Gastrocnemius medialis (tissue), 4 donors: ENCODE measurements at regions not wholly inside any gene's neighbourhood (a gene's known extent, or its start where the extent isn't known, plus 50 kb on each side); places are given as distances from the start of the nearest gene placed in this dataset.

Experiments used
- ATAC-seq, 2 donors: fragments of 150-250 bp; one replicate each; pipeline ENCODE4 v1.9.1; 2016
- DNase-seq, 2 donors: peaks; one replicate each; pipeline ENCODE4 v3.0.0-alpha.2; 2019
- H3K27ac ChIP-seq, 4 donors: fragments of 200-600 bp; sonication (generic); 1 replicate in 1 of 4; 2 replicates in 3 of 4; pipeline ENCODE4 v1.5.1; 2016 to 2018; ENCODE audit warnings: mild to moderate bottlenecking in 2 of 4, moderate library complexity in 1 of 4
- H3K27me3 ChIP-seq, 3 donors: fragments of 200-600 bp; sonication (generic) in 2 of 3; 1 replicate in 1 of 3; 2 replicates in 2 of 3; pipeline versions ENCODE4 v1.5.1 to v1.6.0; 2016 to 2019; ENCODE audit warnings: mild to moderate bottlenecking in 1 of 3, moderate library complexity in 1 of 3
- H3K36me3 ChIP-seq, 2 donors: fragments of 200-600 bp; sonication (generic) in 1 of 2; one replicate each; pipeline ENCODE4 v1.5.1; 2017 to 2018
- H3K4me1 ChIP-seq, 2 donors: fragments of 200-600 bp; sonication (generic) in 1 of 2; one replicate each; pipeline ENCODE4 v1.5.1; 2016 to 2017; ENCODE audit warnings: mild to moderate bottlenecking in 2 of 2
- H3K4me3 ChIP-seq, 4 donors: fragments of 200-600 bp; sonication (generic) in 3 of 4; 1 replicate in 1 of 4; 2 replicates in 3 of 4; pipeline ENCODE4 v1.5.1; 2016 to 2019; ENCODE audit warnings: mild to moderate bottlenecking in 2 of 4
- H3K9me3 ChIP-seq, 3 donors: fragments of 200-600 bp; sonication (generic) in 2 of 3; 1 replicate in 1 of 3; 2 replicates in 2 of 3; pipeline ENCODE4 v1.5.1; 2016 to 2019
- CTCF ChIP-seq, 5 experiments: fragments of 450-650 bp in 3 of 5; fragments of 200-600 bp in 2 of 5; sonication (generic) in 2 of 5; IDR thresholded peaks in 4 of 5; conservative IDR thresholded peaks in 1 of 5; 1 replicate in 4 of 5; 2 replicates in 1 of 5; pipeline ENCODE4 v1.5.1; 2016 to 2019; ENCODE audit warnings: antibody characterized with exemption in 5 of 5, mild to moderate bottlenecking in 3 of 5, moderate library complexity in 3 of 5
- POLR2A ChIP-seq, 2 donors: fragments of 450-650 bp; IDR thresholded peaks; one replicate each; pipeline ENCODE4 v1.6.1; 2017; ENCODE audit warnings: antibody characterized with exemption in 2 of 2, mild to moderate bottlenecking in 2 of 2, moderate library complexity in 2 of 2
- in situ Hi-C, 4 donors: fragments of 200-750 bp; cut with MboI; loops; one replicate each; pipeline versions ENCODE4 v1.15.0 to v1.8.0; 2017; ENCODE audit warnings: low sequenced_read_pairs in 4 of 4
- intact Hi-C: fragments of 100-400 bp; cut with DNase I; formaldehyde crosslinking; loops from one replicate; pipeline ENCODE4 v1.15.1; 2023; ENCODE audit warnings: low total_unique reads

- in situ Hi-C loops = no loop called here
- no peak overlapping the region for H3K27ac ChIP-seq
- ATAC-seq = no peak
- no peaks in the 10 kb centered on the region for H3K4me1 ChIP-seq
- H3K9me3 ChIP-seq = no peaks in the 10 kb centered on the region
- H3K36me3 ChIP-seq = no peaks in the 10 kb centered on the region
- no peaks in the 10 kb centered on the region for H3K27me3 ChIP-seq
- DNase-seq = no peak
- intact Hi-C loops = no loop called here
- TF ChIP-seq POLR2A (IDR thresholded peaks at IDR 0.05) = no peak
- no peak for TF ChIP-seq CTCF (IDR thresholded peaks at IDR 0.05 in 4 of 5, conservative IDR thresholded peaks at IDR 0.05 in 1 of 5)
- no peak overlapping the region for H3K4me3 ChIP-seq
Observed at GRCh38 chr10:108203905-108204527, 1039.5 kb upstream of the SORCS1 start.

GRCh38 chr10:108187408-108188012, 1023.0 kb upstream of the SORCS1 start:
- no peaks in the 10 kb centered on the region for H3K9me3 ChIP-seq
- H3K4me3 ChIP-seq = no peak overlapping the region
- no peaks in the 10 kb centered on the region for H3K36me3 ChIP-seq
- DNase-seq (no peak), ATAC-seq (no peak)
- in situ Hi-C loops (no loop called here), intact Hi-C loops (no loop called here)
- no peaks in the 10 kb centered on the region for H3K4me1 ChIP-seq
- TF ChIP-seq POLR2A (IDR thresholded peaks at IDR 0.05) (no peak), CTCF (IDR thresholded peaks at IDR 0.05 in 4 of 5, conservative IDR thresholded peaks at IDR 0.05 in 1 of 5) (no peak)
- no peaks in the 10 kb centered on the region for H3K27me3 ChIP-seq
- H3K27ac ChIP-seq = no peak overlapping the region

GRCh38 chr10:108184114-108184513, 1019.6 kb upstream of the SORCS1 start:
- intact Hi-C loops (no loop called here), in situ Hi-C loops (no loop called here)
- no peak overlapping the region for H3K27ac ChIP-seq
- ATAC-seq (no peak), DNase-seq (no peak)
- H3K9me3 ChIP-seq = no peaks in the 10 kb centered on the region
- TF ChIP-seq CTCF (IDR thresholded peaks at IDR 0.05 in 4 of 5, conservative IDR thresholded peaks at IDR 0.05 in 1 of 5) (no peak), POLR2A (IDR thresholded peaks at IDR 0.05) (no peak)
- no peaks in the 10 kb centered on the region for H3K27me3 ChIP-seq
- H3K36me3 ChIP-seq = no peaks in the 10 kb centered on the region
- H3K4me3 ChIP-seq = no peak overlapping the region
- H3K4me1 ChIP-seq = no peaks in the 10 kb centered on the region

GRCh38 chr10:108180878-108181277, 1016.4 kb upstream of the SORCS1 start:
- Histone ChIP-seq H3K36me3 (no peaks in the 10 kb centered on the region), H3K4me1 (no peaks in the 10 kb centered on the region), H3K9me3 (no peaks in the 10 kb centered on the region), H3K27ac (no peak overlapping the region), H3K4me3 (no peak overlapping the region), H3K27me3 (no peaks in the 10 kb centered on the region)
- intact Hi-C loops = no loop called here
- ATAC-seq = no peak
- no peak for TF ChIP-seq CTCF (IDR thresholded peaks at IDR 0.05 in 4 of 5, conservative IDR thresholded peaks at IDR 0.05 in 1 of 5)
- TF ChIP-seq POLR2A (IDR thresholded peaks at IDR 0.05) = no peak
- in situ Hi-C loops = no loop called here
- no peak for DNase-seq

GRCh38 chr10:108169846-108170245, 1005.3 kb upstream of the SORCS1 start:
- Histone ChIP-seq H3K36me3 (no peaks in the 10 kb centered on the region), H3K9me3 (no peaks in the 10 kb centered on the region), H3K4me3 (no peak overlapping the region), H3K27me3 (no peaks in the 10 kb centered on the region), H3K4me1 (no peaks in the 10 kb centered on the region), H3K27ac (no peak overlapping the region)
- in situ Hi-C loops = no loop called here
- TF ChIP-seq POLR2A (IDR thresholded peaks at IDR 0.05) (no peak), CTCF (IDR thresholded peaks at IDR 0.05 in 4 of 5, conservative IDR thresholded peaks at IDR 0.05 in 1 of 5) (no peak)
- ATAC-seq (no peak), DNase-seq (no peak)
- intact Hi-C loops = no loop called here
